ENCODE measurements at regions not wholly inside any gene's neighbourhood (a gene's known extent, or its start where the extent isn't known, plus 50 kb on each side); places are given as distances from the start of the nearest gene placed in this dataset.

- Mint-ChIP-seq H3K9me3 (no peaks in the 10 kb centered on the region), H3K4me1 (no peaks in the 10 kb centered on the region), H3K4me3 (no peak overlapping the region), H3K27me3 (peaks cover 2% of the 10 kb centered on the region), H3K27ac (no peak overlapping the region), H3K36me3 (no peaks in the 10 kb centered on the region)
These were observed 81.0 kb upstream of the SALL3 start for GRCh38 chr18:78898635-78899034.

DNA sequence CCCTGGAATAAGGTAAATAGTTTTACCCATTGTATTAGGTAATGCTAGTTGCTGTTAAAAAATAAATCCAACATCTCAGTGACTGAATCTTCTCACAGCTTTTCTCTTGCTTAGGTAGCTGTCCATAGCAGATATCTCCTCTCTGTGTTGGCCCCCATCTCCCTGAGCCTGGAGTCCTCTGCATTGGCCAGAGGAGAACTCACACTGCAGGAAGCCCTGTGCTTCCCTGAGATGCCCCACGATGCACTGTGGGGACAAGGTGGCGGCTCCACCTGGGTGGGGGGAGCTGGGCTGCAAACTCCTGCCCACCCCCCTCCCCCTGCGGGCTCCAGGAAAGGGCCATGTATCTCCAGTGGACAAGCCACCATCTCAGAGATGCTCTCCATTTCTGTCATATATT lies 80.4 kb upstream of the SALL3 start:
- H3K27me3 Mint-ChIP-seq = peaks cover 2% of the 10 kb centered on the region

DNA sequence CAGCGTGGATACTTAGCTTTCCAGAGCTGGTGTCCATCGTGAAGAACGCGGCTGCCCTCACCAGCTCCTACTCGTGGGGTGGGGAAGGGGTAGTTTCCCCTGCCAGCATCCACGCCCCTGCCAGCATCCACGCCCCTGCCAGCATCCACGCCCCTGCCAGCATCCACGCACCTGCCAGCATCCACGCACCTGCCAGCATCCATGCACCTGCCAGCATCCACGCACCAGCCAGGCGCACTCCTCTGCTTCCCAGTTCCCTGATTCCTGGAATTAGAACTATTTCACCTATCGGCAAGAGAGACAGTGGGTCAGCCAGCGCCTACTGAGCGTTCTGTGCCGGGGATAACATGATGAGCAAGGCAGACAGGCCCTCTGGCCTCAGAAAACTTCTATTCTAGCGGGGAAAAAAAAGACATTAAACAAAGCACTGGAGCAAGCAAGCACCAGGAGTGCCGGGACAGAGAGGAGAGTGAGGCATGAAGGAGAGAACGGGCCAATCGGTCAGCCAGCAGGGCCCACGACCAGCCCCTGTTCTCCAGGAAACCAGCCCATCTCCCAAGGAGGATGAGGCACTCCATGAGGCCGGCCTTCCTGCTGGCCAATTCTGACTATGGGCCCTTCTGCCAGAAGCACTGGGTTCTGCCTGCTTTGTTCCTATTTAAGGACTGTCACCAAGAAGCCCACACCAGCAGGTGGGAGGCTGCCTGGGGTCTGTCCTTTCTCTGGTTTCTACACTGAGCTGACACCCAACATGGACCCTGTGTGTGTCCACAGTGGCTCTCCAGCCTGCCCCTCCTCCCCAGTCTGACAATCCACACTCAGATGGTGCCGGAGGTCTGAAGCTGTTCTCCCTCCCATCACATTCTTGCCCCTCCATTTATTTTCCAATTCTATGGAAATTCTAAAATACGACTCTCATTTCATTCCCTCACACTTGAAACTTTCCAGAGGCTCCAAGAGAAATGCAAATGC lies 78.4 kb upstream of the SALL3 start:
- H3K36me3 Mint-ChIP-seq = no peaks in the 10 kb centered on the region
- H3K27me3 Mint-ChIP-seq = peaks cover 7% of the 10 kb centered on the region

More for the DNA sequence above, 80.4 kb upstream of the SALL3 start:
- Mint-ChIP-seq H3K4me1 (no peaks in the 10 kb centered on the region), H3K4me3 (no peak overlapping the region), H3K27ac (no peak overlapping the region), H3K9me3 (no peaks in the 10 kb centered on the region), H3K36me3 (no peaks in the 10 kb centered on the region)

DNA sequence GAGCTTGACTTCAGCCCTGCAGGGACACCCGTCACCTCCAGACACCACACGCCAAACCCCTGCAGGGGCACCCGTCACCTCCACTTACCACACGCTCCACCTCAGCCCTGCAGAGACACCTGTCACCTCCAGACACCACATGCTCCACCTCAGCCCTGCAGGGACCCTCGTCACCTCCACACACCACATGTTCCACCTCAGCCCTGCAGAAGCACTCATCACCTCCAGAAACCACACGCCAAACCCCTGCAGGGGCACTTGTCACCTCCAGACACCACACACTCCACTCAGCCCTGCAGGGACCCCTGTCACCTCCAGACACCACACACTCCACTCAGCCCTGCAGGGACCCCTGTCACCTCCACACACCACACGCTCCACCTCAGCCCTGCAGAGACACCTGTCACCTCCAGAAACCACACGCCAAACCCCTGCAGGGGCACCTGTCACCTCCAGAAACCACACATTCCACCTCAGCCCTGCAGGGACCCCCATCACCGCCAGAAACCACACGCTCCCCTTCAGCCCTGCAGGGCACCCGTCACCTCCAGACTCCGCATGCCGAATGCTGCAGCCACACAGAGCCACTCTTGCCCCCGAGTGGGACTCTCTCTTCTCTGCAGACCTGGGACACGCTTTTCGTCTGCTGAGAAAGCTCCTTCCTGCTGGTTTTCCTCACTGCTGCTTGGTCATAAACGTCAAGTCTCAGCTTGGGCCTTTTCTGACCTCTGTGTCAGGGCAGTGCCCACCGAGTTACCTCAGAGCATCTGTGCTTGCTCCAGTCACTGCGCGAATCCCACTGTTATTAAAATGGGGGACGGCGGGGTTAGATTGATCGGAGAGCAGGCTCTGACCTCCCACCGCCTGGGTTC lies 77.5 kb upstream of the SALL3 start:
- no peak overlapping the region for H3K4me3 Mint-ChIP-seq
- no peaks in the 10 kb centered on the region for H3K4me1 Mint-ChIP-seq
- no peak overlapping the region for H3K27ac Mint-ChIP-seq
- H3K9me3 Mint-ChIP-seq = no peaks in the 10 kb centered on the region
- peaks cover 7% of the 10 kb centered on the region for H3K27me3 Mint-ChIP-seq
- H3K36me3 Mint-ChIP-seq = no peaks in the 10 kb centered on the region

More for the DNA sequence above, 78.4 kb upstream of the SALL3 start:
- H3K4me3 Mint-ChIP-seq = no peak overlapping the region
- no peak overlapping the region for H3K27ac Mint-ChIP-seq
- no peaks in the 10 kb centered on the region for H3K4me1 Mint-ChIP-seq
- no peaks in the 10 kb centered on the region for H3K9me3 Mint-ChIP-seq

- Mint-ChIP-seq H3K27ac (no peak overlapping the region), H3K4me3 (no peak overlapping the region), H3K36me3 (no peaks in the 10 kb centered on the region), H3K9me3 (no peaks in the 10 kb centered on the region), H3K27me3 (peaks cover 8% of the 10 kb centered on the region), H3K4me1 (no peaks in the 10 kb centered on the region)
These were observed 76.7 kb upstream of the SALL3 start for GRCh38 chr18:78902795-78903435.

- Mint-ChIP-seq H3K27me3 (peaks cover 10% of the 10 kb centered on the region), H3K4me1 (no peaks in the 10 kb centered on the region), H3K27ac (no peak overlapping the region), H3K36me3 (no peaks in the 10 kb centered on the region), H3K9me3 (no peaks in the 10 kb centered on the region), H3K4me3 (no peak overlapping the region)
These were observed 76.0 kb upstream of the SALL3 start for GRCh38 chr18:78903436-78904178.

- H3K4me3 Mint-ChIP-seq = no peak overlapping the region
- no peak overlapping the region for H3K27ac Mint-ChIP-seq
- H3K4me1 Mint-ChIP-seq = no peaks in the 10 kb centered on the region
- no peaks in the 10 kb centered on the region for H3K9me3 Mint-ChIP-seq
- H3K27me3 Mint-ChIP-seq = peaks cover 10% of the 10 kb centered on the region
- H3K36me3 Mint-ChIP-seq = no peaks in the 10 kb centered on the region
These were observed 75.5 kb upstream of the SALL3 start for GRCh38 chr18:78904179-78904531.

DNA sequence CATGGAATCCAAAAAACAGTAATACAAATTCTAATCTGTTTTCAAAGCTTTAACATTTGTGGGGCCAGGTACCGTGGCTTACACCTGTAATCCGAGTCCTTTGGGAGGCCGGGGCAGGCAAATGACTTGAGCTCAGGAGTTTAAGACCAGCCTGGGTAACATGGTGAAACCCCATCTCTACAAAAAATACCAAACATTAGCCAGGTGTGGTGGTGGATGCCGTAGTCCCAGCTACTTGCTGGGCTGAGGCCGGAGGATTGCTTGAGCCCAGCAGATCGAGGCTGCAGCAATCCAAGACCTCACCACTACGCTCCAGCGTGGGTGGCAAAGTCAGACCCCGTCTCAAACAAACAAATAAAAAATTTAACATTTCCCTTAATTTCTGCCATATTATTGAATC lies 74.3 kb upstream of the SALL3 start:
- Mint-ChIP-seq H3K27me3 (peaks cover 10% of the 10 kb centered on the region), H3K4me1 (no peaks in the 10 kb centered on the region), H3K36me3 (no peaks in the 10 kb centered on the region), H3K9me3 (no peaks in the 10 kb centered on the region), H3K4me3 (no peak overlapping the region), H3K27ac (no peak overlapping the region)

DNA sequence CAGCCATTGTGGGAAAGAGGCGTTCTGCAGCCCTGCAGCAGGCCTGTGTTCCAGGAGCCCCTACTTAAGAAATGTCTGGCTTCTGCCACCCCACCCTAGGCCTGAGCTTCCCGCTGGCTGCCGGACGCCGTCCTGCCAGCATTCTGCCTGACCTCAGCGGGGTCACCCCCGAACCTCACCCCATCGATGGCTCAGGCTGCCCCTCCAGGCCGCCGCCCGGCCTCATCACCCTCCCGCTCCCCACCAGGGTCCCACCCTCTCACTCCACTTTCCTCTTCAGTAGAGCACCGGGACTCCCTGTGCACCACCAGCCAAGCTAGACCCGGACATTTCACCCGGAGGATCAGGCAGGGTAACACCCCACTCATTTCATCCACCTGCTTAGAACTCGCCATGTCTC lies 73.6 kb upstream of the SALL3 start:
- H3K4me3 Mint-ChIP-seq = no peak overlapping the region
- H3K36me3 Mint-ChIP-seq = no peaks in the 10 kb centered on the region
- peaks cover 9% of the 10 kb centered on the region for H3K27me3 Mint-ChIP-seq
- no peaks in the 10 kb centered on the region for H3K9me3 Mint-ChIP-seq
- H3K27ac Mint-ChIP-seq = no peak overlapping the region
- H3K4me1 Mint-ChIP-seq = no peaks in the 10 kb centered on the region

DNA sequence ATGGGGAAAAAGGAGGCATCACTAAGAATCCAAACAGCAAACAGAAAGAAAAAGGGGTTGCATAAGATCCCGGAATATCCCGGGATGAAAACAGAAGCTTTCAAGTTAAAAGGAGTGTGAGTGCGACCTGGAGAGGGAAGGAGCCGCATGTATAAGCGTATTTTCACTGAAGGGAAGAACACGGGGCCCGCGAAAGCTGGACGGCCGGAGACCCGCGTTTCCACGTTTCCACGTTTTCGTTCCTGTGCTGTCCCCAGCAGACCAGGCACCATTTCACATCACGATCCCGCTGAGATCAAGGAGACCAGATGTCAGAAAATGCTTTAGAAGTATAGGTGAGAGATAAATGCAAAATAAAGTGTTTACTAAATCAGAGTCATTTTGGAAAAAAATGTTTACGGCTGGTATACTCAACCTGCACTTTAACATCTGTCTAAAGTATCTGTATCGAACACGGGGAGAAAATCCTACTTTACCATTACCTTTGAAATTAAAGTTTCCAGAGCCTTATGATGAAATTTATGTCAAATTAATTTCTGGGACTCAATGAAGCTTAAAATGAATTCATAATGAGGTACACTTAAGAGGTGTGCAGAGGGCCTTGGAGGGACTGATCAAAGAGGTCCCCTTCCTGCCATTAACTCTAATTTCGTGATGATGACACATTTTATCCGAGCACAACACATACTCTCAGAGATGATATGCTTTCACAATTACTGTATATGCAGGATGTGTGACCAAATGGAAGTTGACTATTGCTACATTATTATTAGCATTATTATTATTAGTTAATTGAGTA lies 71.0 kb upstream of the SALL3 start:
- no peak overlapping the region for H3K4me3 Mint-ChIP-seq
- H3K4me1 Mint-ChIP-seq = no peaks in the 10 kb centered on the region
- peak overlapping the region; percentile 65 for H3K27ac Mint-ChIP-seq

DNA sequence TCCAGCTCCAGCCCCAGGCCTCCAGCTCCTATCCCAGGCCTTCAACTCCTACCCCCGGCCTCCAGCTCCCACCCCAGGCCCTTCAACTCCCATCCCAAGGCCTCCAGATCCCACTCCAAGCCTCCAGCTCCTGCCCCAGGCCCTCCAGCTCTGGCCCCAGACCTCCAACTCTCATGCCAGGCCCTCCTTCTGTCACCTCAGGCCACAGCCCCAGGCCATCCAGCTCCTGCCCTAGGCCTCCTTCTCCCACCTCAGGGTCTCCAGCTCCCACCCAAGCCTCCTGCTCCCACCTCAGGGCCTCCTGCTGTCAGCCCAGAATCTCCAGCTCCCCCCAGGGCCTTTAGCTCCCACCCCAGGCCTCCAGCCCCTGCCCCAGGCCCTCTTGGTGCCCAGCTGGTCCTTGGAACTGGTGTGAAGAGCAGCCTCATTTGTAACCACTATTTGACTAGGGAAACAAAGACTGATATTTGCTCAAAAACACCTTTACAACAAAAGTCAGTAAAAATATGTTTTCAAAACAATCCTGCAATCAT lies 67.8 kb upstream of the SALL3 start:
- no peaks in the 10 kb centered on the region for H3K4me1 Mint-ChIP-seq
- H3K27ac Mint-ChIP-seq = no peak overlapping the region
- no peak overlapping the region for H3K4me3 Mint-ChIP-seq
- H3K36me3 Mint-ChIP-seq = no peaks in the 10 kb centered on the region
- no peaks in the 10 kb centered on the region for H3K9me3 Mint-ChIP-seq
- peaks cover 4% of the 10 kb centered on the region for H3K27me3 Mint-ChIP-seq

More for the DNA sequence above, 71.0 kb upstream of the SALL3 start:
- Mint-ChIP-seq H3K9me3 (no peaks in the 10 kb centered on the region), H3K27me3 (peaks cover 7% of the 10 kb centered on the region), H3K36me3 (no peaks in the 10 kb centered on the region)

- Mint-ChIP-seq H3K4me1 (no peaks in the 10 kb centered on the region), H3K27ac (no peak overlapping the region), H3K36me3 (no peaks in the 10 kb centered on the region), H3K9me3 (no peaks in the 10 kb centered on the region), H3K4me3 (no peak overlapping the region), H3K27me3 (peaks cover 3% of the 10 kb centered on the region)
These were observed 67.3 kb upstream of the SALL3 start for GRCh38 chr18:78912336-78912735.

DNA sequence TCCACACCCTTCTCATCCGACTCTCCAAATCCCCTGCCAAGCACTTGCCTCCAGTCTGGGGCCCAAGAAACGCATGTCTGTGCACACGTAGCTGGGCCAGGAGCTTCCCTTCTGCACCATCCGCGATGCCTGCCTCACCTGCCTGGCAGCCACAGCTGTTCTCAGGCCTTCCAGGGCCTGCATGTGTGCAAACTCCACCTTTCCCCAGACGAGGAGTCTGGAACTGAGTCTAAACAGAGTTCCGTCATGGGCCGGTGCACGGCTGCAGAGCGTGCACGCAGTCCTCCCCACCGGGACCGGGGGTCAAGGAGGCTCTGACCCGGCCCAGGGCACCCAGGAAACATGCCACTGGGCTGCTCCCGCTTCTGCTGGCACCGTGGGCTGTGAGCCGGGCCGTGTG lies 66.8 kb upstream of the SALL3 start:
- no peaks in the 10 kb centered on the region for H3K9me3 Mint-ChIP-seq
- no peaks in the 10 kb centered on the region for H3K4me1 Mint-ChIP-seq
- no peak overlapping the region for H3K27ac Mint-ChIP-seq
- H3K4me3 Mint-ChIP-seq = no peak overlapping the region
- no peaks in the 10 kb centered on the region for H3K36me3 Mint-ChIP-seq
- peaks cover 3% of the 10 kb centered on the region for H3K27me3 Mint-ChIP-seq

GRCh38 chr18:78913395-78913794 lies 66.2 kb upstream of the SALL3 start:
- Mint-ChIP-seq H3K4me3 (no peak overlapping the region), H3K27me3 (peaks cover 1% of the 10 kb centered on the region), H3K27ac (no peak overlapping the region), H3K4me1 (no peaks in the 10 kb centered on the region), H3K36me3 (no peaks in the 10 kb centered on the region), H3K9me3 (no peaks in the 10 kb centered on the region)

Measured in activated naive CD4-positive, alpha-beta T cell treated with anti-CD3 and anti-CD28 coated beads, Interleukin-2, amount 50 U/mL, for 24 hours (primary cell).